Stomach smooth muscle (tissue), 2 donors: ENCODE measurements at regions not wholly inside any gene's neighbourhood (a gene's known extent, or its start where the extent isn't known, plus 50 kb on each side); places are given as distances from the start of the nearest gene placed in this dataset.
"Not testable (repeated sequence)": the region's sequence is repeated elsewhere in the genome, so short reads cannot be mapped to it uniquely, and the experiment has no call there.

ENCODE experiments used
- H3K27ac ChIP-seq: one replicate; pipeline ENCODE4 v1.7.0; 2013; ENCODE audit warnings: mild to moderate bottlenecking, low read length, inconsistent platforms
- H3K27me3 ChIP-seq, 2 donors: one replicate each; pipeline ENCODE4 v1.7.0; 2013; ENCODE audit warnings: low read length in 2 of 2; ENCODE audit not compliant: insufficient read depth in 2 of 2, control insufficient read depth in 1 of 2
- H3K36me3 ChIP-seq, 2 donors: one replicate each; pipeline ENCODE4 v1.7.0; 2013; ENCODE audit warnings: low read length in 2 of 2; ENCODE audit not compliant: control insufficient read depth in 2 of 2, insufficient read depth in 2 of 2
- H3K4me1 ChIP-seq: one replicate; pipeline ENCODE4 v1.7.0; 2013; ENCODE audit warnings: low read length; ENCODE audit not compliant: control insufficient read depth, insufficient read depth
- H3K4me3 ChIP-seq, 2 donors: one replicate each; pipeline ENCODE4 v1.7.0; 2013; ENCODE audit warnings: low read length in 2 of 2
- H3K9ac ChIP-seq, 2 donors: one replicate each; pipeline ENCODE4 v1.7.0; 2013; ENCODE audit warnings: low read length in 2 of 2, mild to moderate bottlenecking in 1 of 2
- H3K9me3 ChIP-seq, 2 donors: one replicate each; pipeline ENCODE4 v1.7.0; 2013; ENCODE audit warnings: low read length in 2 of 2; ENCODE audit not compliant: control insufficient read depth in 2 of 2
- donor health status: healthy.
- donor health status: Pancreatic carcinoma.

DNA sequence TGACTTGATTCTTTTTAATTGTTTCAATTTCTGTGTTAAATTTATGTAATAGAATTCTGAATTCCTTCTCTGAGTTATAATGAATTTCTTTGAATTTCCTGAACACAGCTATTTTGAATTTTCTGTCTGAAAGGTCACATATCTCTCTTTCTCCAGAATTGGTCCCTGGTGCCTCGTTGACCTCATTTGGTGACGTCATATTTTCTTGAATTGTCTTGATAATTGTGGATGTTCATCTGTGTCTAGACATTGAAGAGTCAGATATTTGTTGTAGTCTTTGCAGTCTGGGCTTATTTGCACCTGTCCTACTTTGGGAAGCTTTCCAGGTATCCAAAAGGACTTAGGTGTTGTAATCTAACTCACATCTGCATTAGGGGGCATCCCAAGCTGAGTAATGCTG lies 111.4 kb upstream of the LRRTM4 start:
- no peaks in the 10 kb centered on the region for H3K27me3 ChIP-seq
- no peak overlapping the region for H3K27ac ChIP-seq

DNA sequence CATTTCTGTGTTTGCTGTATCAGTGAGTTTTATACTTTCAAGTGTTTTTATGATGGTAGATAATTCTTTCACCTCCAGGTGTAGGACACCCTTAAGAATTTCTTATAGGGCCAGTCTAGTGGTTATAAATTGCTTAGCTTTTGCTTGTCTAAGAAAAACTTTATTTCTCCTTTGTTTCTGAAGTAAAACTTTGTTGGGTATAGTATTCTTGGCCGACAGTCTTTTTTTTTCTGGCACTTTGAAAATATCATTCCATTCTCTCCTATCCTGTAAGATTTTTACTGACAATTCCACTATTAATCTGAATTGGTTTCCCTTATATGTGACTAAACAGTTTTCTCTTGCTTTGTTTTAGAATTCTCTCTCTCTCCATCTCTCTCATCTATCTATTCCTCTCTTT lies 118.7 kb upstream of the LRRTM4 start:
- no peaks in the 10 kb centered on the region for H3K4me1 ChIP-seq
- H3K36me3 ChIP-seq: no peaks in the 10 kb centered on the region
- H3K4me3 ChIP-seq: no peak overlapping the region
- no peak overlapping the region for H3K9ac ChIP-seq
- no peaks in the 10 kb centered on the region for H3K27me3 ChIP-seq
- H3K27ac ChIP-seq: no peak overlapping the region
- H3K9me3 ChIP-seq: peaks cover 0 to 6% of the 10 kb centered on the region in 2 donors

More for the DNA sequence above, 111.4 kb upstream of the LRRTM4 start:
- Histone ChIP-seq H3K4me3 (no peak overlapping the region), H3K9me3 (peaks cover 0 to 3% of the 10 kb centered on the region in 2 donors), H3K9ac (no peak overlapping the region), H3K4me1 (no peaks in the 10 kb centered on the region), H3K36me3 (no peaks in the 10 kb centered on the region)

DNA sequence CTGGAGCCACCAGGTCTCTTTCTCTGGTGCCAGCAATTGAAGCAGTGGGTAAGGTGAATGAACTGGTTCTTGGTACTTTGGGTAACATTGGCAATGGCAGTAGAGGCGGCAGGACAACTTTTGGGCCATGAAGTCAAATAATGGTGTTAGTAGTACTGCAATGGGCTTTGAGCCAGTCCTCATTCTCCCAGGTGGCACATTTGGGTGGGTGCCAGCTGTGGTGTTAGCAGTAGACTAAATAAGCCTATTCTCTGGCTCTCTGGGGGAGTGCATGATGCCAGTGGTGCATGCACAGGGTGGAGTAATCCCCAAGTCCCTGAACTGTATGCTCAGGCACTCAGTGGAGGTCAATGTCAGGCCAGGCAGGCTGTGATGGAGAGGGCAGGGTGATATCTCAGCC lies 120.2 kb upstream of the LRRTM4 start:
- H3K9ac ChIP-seq: no peak overlapping the region
- H3K27me3 ChIP-seq: no peaks in the 10 kb centered on the region
- H3K9me3 ChIP-seq: peaks cover 0 to 6% of the 10 kb centered on the region in 2 donors
- no peaks in the 10 kb centered on the region for H3K36me3 ChIP-seq
- H3K4me3 ChIP-seq: no peak overlapping the region
- no peaks in the 10 kb centered on the region for H3K4me1 ChIP-seq
- no peak overlapping the region for H3K27ac ChIP-seq

DNA sequence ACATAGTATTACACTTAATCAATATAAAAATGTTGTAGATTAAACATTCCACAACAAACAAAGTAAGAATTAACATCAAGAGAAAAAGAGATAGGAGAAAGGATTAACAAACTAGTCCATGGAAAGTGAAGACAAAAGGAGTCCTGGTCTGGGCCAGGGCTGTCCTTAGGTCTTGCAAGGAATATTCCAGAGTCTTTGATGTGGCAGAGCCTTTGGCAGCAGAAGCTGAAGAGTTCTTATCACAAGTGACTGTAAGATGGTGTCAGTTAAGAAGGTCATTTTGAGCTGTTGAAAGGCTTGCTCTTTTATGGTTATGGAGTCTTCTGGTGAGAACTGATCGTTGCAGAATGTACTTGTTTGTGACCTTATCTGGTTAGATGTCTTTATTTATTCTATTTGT lies 127.7 kb upstream of the LRRTM4 start:
- Histone ChIP-seq H3K27me3 (no peaks in the 10 kb centered on the region), H3K9me3 (no peaks in the 10 kb centered on the region), H3K36me3 (no peaks in the 10 kb centered on the region), H3K4me1 (no peaks in the 10 kb centered on the region), H3K4me3 (no peak overlapping the region), H3K9ac (no peak overlapping the region), H3K27ac (no peak overlapping the region)

DNA sequence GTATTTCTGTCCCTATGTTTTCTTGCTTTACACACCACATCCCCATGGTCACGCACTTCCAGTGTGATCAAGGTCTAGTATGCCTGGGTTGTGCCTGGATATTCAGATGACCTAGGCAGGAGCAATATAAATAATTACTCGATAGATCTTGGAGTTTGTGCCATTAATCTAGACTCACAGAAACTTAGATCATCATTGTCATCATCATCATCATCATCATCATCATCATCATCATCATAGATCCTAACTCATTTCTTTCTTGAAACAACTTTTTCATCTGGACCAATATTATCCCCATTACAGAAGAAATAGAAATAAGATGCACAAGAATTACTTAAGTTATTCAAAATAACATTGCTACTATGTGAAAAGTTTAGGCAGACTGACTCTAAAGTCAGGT lies 130.3 kb upstream of the LRRTM4 start:
- H3K36me3 ChIP-seq: no peaks in the 10 kb centered on the region
- no peak overlapping the region for H3K4me3 ChIP-seq
- no peaks in the 10 kb centered on the region for H3K4me1 ChIP-seq
- H3K27me3 ChIP-seq: no peaks in the 10 kb centered on the region
- no peak overlapping the region for H3K27ac ChIP-seq
- H3K9me3 ChIP-seq: no peaks in the 10 kb centered on the region
- no peak overlapping the region for H3K9ac ChIP-seq

DNA sequence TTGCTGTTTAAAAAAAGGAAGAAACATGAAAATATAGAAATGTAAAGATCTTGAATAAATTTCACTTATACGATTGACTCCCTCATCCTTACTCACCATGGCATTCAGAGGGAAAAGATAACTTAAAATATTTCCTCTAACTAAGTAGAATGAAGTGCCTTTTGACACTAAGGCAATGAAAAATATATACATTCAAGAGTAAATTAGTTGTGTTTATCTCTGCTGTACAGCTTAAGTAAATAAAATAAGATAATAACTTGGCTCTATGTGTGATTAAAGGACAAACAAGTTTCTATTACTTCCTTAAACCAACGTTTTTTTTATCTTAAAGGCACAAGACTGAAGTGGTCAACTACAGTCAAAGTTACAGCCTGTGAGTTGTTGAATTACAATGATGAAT lies 142.3 kb upstream of the LRRTM4 start:
- Histone ChIP-seq H3K9me3 (no peaks in the 10 kb centered on the region), H3K9ac (no peak overlapping the region), H3K27ac (no peak overlapping the region), H3K36me3 (no peaks in the 10 kb centered on the region), H3K27me3 (no peaks in the 10 kb centered on the region), H3K4me1 (no peaks in the 10 kb centered on the region), H3K4me3 (no peak overlapping the region)

DNA sequence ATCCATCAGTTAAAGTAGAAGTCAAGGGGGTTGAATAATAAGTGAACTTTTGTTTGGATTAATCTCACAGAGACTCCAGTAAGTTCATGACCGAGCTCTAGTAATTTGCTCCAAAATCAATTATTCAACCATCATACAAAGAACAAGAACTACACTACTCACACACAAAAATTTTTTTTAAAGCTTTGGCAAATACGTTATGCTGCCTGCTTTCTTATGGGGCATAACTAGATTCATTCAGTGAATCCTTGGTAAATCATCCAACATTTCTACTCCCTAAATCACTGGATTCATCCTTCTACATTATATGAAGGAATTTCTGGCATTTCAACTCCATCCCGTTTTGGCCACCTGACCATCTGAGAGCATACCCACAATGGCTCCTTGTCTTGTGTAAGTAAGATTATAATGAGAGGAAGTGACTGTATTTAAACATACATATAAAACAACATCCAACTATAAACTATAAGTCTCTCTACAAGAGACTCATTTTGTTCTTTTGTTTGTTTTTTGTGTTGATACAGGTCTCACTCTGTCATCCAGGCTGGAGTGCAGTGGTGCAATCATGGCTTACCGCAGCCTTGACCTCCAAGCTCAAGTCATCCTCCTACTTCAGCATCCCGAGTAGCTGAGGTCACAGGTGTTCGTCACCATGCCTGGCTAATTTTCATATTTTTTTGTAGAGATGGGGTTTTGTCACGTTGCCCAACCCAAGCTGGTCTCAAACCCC lies 144.2 kb upstream of the LRRTM4 start:
- no peaks in the 10 kb centered on the region for H3K36me3 ChIP-seq
- H3K27ac ChIP-seq: no peak overlapping the region
- no peak overlapping the region for H3K9ac ChIP-seq
- no peaks in the 10 kb centered on the region for H3K27me3 ChIP-seq
- no peaks in the 10 kb centered on the region for H3K4me1 ChIP-seq
- no peak overlapping the region for H3K4me3 ChIP-seq
- H3K9me3 ChIP-seq: no peaks in the 10 kb centered on the region

DNA sequence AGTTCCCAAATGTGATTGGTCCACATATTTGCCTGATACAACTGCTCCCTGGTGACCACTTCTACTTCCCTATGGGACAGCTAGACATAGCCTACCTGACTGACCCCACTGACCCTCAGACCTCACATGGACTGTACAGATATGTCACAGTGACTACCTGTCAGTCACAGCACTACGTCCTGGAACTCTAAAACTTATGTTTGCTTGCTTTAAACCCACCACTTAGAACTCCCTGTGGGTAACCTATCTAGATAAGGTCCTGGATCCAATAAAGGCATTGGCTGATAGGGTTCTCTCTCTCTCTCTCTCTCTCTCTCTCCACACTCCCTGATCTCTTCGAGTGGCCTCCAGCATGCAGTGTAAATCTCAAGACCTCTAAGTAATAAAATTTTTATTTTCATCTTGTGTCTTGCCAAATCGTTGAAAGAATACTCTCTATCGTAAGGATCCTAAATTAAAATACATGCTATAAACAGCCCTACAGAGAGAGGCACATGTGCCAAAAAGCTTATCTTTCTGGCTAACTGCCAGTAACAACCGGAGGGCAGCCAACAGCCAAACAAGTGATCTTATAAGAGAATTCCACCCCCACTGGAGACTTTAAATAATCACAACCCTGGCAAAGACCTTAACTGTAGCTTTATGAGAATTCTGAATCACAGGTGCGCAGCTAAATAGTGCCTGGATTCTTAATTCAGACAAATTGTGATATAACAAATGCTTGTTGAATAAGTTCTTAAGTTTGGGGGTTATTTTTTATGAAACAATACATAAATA lies 162.6 kb upstream of the LRRTM4 start:
- H3K4me3 ChIP-seq, H3K36me3 ChIP-seq, H3K9ac ChIP-seq, H3K4me1 ChIP-seq, H3K27ac ChIP-seq, H3K9me3 ChIP-seq, H3K27me3 ChIP-seq: not testable (repeated sequence)

DNA sequence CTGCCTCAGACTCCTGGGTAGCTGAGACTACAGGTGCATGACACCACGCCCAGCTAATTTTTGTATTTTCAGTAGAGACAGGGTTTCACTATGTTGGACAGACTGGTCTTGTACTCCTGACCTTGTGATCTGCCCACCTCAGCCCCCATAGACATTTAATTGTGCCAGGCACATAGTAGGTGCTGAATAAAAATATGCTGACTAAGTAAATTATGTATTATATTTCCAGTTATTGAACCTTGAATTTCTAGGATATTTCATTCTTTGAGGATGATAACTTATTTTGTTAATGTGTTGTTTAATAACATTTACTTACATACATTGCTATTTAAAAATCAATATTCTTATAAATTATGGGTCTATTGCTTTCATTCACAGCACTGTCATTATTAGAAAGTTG lies 190.4 kb upstream of the LRRTM4 start:
- Histone ChIP-seq H3K9me3 (no peaks in the 10 kb centered on the region), H3K4me3 (no peak overlapping the region), H3K27me3 (no peaks in the 10 kb centered on the region), H3K4me1 (no peaks in the 10 kb centered on the region), H3K36me3 (no peaks in the 10 kb centered on the region), H3K9ac (no peak overlapping the region), H3K27ac (no peak overlapping the region)

DNA sequence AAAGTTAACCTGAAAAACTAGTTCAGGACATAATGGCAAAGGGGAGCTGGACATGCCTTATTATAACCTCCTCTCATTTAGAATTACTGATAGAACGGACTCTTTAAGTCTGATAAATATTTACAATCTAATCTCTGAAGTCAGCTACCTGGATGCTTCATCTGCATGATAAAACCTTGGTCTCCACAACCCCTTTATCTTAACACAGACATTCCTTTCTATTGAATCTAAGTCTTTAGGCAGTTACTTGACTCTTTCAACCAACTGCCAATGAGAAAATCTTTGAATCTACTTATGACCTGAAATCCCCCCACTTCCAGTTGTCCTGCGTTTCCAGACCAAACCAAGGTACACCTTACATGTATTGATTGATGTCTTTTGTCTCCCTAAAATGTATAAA lies 191.2 kb upstream of the LRRTM4 start:
- no peak overlapping the region for H3K9ac ChIP-seq
- H3K4me3 ChIP-seq: no peak overlapping the region
- H3K27me3 ChIP-seq: no peaks in the 10 kb centered on the region
- H3K9me3 ChIP-seq: no peaks in the 10 kb centered on the region
- H3K4me1 ChIP-seq: no peaks in the 10 kb centered on the region
- H3K27ac ChIP-seq: no peak overlapping the region
- no peaks in the 10 kb centered on the region for H3K36me3 ChIP-seq

DNA sequence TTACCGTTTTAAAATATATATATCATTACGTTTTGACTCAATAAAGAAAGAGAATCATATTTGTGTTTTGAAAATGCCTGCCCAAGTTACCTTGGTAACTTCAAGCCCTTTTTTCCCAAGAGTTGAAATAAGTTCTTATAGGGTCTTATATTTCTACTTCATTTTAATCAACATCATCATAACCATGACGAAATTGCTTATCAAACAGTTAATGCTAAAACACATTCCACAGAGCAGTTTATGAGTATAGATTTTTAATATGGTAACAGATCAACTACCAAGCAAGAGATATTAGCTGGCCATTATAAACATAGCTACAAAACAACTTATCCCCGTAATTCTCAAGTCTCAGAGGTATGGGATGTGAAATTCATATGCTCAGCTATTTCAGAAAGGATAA lies 197.9 kb upstream of the LRRTM4 start:
- Histone ChIP-seq H3K9ac (no peak overlapping the region), H3K27ac (no peak overlapping the region), H3K27me3 (no peaks in the 10 kb centered on the region), H3K36me3 (no peaks in the 10 kb centered on the region), H3K4me1 (no peaks in the 10 kb centered on the region), H3K9me3 (no peaks in the 10 kb centered on the region), H3K4me3 (no peak overlapping the region)
